ENCODE measurements at regions not wholly inside any gene's neighbourhood (a gene's known extent, or its start where the extent isn't known, plus 50 kb on each side); places are given as distances from the start of the nearest gene placed in this dataset.

DNA sequence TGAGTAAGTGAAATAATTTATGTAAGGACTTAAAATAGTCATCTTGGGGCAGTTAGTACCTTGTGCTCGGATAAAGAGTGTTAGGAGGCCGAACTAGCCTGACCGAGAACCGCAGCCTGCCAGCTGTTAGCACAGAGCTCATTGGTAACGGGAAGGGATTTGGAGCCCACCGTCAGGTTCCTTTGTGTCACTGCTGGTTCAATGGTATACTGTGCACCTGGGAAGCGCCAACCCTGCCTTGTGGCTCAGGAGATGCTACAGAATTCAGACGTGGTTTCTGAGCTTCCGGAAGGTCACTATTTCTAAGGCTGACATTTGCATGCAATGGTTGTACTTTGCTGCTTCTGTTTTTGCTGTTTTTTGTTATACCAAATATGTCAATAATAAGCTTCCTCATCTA lies 403.5 kb downstream of the CADM1 start:
- DNase-seq = no peak
- Mint-ChIP-seq H3K36me3 (no peaks in the 10 kb centered on the region), H3K27me3 (no peaks in the 10 kb centered on the region), H3K4me1 (no peaks in the 10 kb centered on the region), H3K4me3 (no peak overlapping the region), H3K9me3 (no peaks in the 10 kb centered on the region), H3K27ac (no peak overlapping the region)
- CTCF ChIA-PET = no interaction called here

DNA sequence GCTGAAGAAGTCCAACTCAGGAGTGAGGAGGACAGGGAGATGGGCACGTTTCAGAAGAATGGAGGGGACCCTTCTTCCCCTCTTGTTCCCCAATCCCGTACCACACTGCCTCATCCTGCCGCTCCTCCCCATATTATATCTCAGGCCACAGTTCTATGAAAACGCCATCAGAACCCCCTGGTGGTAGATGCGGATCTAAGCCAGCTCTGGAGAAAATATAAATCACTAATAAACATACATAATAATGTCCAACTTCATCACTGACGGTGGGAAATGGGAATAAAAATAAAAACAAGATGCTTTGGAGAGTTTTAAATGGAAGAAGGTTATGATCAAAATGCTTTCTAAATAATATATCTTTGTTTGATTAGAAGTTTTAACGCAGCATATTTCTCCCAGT lies 400.3 kb downstream of the CADM1 start:
- H3K4me1 Mint-ChIP-seq = no peaks in the 10 kb centered on the region
- H3K27me3 Mint-ChIP-seq = no peaks in the 10 kb centered on the region
- H3K27ac Mint-ChIP-seq = no peak overlapping the region
- no peak for DNase-seq
- CTCF ChIA-PET = no interaction called here
- H3K9me3 Mint-ChIP-seq = no peaks in the 10 kb centered on the region
- no peaks in the 10 kb centered on the region for H3K36me3 Mint-ChIP-seq
- no peak overlapping the region for H3K4me3 Mint-ChIP-seq

DNA sequence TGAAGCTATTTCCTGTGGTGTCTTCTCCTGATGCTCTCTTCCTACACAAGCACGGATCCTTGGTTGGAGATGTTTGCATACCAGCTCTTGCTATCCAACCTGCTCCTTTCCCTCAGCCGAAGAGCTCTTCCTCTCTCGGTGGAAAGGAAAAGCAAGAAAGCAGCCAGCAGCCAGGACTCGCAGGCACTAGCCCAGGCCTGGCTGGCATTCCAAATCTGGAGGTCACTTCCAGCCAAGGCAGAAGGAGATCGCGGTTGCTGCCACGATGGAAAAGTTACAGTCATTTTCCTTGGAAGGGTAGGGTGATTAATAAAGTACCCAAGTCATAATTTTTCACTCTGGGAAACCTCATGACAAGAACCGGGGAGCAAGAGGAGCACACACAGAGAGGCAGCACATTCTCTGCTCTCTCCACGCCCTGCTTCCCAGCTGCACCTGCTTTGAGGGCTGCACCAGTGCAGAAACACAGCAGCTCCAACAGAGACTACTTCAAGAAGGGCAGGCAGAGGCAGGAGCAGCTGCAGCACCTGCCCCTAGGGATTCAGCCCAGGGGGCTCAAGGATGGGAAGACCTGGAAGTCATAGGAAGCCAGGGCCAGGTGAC lies 399.3 kb downstream of the CADM1 start:
- CTCF ChIA-PET = no interaction called here
- Mint-ChIP-seq H3K9me3 (no peaks in the 10 kb centered on the region), H3K4me1 (no peaks in the 10 kb centered on the region), H3K27ac (no peak overlapping the region), H3K27me3 (no peaks in the 10 kb centered on the region), H3K4me3 (no peak overlapping the region), H3K36me3 (no peaks in the 10 kb centered on the region)
- DNase-seq = no peak

DNA sequence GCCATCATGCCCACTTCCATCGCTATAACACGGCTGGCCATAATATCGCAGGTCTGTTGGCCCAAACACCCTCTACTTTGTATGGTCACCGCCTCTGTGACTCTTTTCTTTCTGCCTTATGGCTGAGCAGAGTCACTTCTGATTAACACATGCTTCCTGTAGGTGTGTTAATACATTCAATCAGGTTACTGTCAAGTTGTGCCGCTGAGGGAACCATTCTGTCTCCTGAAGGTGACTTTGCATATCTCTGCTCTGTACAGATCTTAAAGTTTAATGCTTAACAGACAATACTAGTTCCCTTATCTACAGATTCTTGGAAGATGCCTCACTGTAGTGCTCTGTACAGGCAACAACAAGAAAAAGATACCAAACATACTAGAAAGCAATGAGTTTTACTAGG lies 393.1 kb downstream of the CADM1 start:
- Mint-ChIP-seq H3K36me3 (no peaks in the 10 kb centered on the region), H3K27me3 (peaks cover 3% of the 10 kb centered on the region), H3K9me3 (no peaks in the 10 kb centered on the region), H3K27ac (no peak overlapping the region), H3K4me1 (no peaks in the 10 kb centered on the region), H3K4me3 (no peak overlapping the region)
- CTCF ChIA-PET = no interaction called here
- no peak for DNase-seq

DNA sequence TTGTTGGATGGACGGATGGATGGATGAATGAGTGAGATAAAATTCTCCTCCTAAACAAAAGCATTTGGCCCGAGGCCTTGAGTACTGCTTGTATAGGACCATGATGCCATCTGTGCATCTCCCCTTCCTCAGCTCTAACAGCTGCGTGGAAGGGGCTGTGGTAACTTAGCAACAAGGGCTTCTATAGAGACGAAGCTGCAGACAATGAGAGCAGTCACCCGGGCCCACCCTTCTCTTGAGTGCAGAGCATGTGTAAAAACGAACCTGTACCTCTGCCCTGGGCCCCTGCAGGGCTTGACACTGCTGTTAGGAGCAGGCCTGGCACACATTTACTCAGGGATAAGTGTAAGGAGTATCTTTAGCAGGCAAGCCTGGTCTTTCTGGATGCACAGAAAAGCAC lies 391.5 kb downstream of the CADM1 start:
- no peaks in the 10 kb centered on the region for H3K4me1 Mint-ChIP-seq
- no peaks in the 10 kb centered on the region for H3K9me3 Mint-ChIP-seq
- H3K27ac Mint-ChIP-seq = no peak overlapping the region
- CTCF ChIA-PET = no interaction called here
- H3K4me3 Mint-ChIP-seq = no peak overlapping the region
- H3K27me3 Mint-ChIP-seq = peaks cover 3% of the 10 kb centered on the region
- no peaks in the 10 kb centered on the region for H3K36me3 Mint-ChIP-seq
- no peak for DNase-seq

DNA sequence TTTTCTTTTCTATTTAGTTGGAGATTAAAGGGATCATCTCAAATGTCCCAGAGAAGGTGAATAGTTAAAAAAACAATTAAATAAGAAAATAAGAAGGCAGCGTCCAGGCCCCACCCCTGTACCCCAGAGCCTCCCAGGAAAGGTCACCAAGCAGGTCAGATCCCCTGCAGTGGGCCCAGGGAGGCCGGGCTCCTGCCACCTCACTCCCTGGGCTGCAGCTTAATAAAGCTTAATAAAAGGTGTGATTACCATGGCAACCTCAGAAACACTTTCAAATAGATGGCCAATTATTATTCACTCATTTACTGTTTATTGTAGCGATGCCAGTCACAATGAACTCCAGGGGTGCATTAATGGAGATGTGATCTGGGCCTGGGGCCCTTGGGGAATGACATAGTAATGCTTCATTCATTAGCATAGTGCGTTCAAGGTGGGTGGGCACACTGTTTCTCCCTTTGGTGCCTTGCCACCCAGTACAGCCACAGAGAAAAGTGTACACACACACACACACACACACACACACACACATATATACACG lies 386.2 kb downstream of the CADM1 start:
- no peaks in the 10 kb centered on the region for H3K4me1 Mint-ChIP-seq
- peaks cover 3% of the 10 kb centered on the region for H3K27me3 Mint-ChIP-seq
- no peaks in the 10 kb centered on the region for H3K36me3 Mint-ChIP-seq
- no peak overlapping the region for H3K4me3 Mint-ChIP-seq
- DNase-seq = no peak
- H3K9me3 Mint-ChIP-seq = no peaks in the 10 kb centered on the region
- CTCF ChIA-PET = no interaction called here
- no peak overlapping the region for H3K27ac Mint-ChIP-seq

DNA sequence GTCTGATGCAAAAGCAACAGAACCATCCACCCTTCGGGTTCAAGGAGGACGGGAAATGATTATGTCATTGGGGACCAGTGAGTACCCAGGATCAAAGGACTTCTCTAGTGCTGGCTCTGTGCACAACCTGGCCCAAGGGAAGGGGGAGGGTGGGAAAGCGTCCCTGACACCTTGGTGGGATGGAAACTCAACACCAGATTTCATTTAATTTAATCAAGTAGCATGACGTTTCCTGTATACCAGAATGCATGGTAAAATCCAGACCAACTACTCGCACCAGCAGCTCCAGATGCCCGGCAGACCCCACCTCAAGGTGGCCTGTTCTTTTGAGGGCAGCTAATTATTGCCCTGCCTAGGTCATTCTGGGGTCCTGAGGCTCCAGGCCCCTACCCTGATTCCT lies 385.1 kb downstream of the CADM1 start:
- Mint-ChIP-seq H3K27me3 (no peaks in the 10 kb centered on the region), H3K4me3 (no peak overlapping the region), H3K27ac (no peak overlapping the region), H3K9me3 (no peaks in the 10 kb centered on the region), H3K36me3 (no peaks in the 10 kb centered on the region), H3K4me1 (no peaks in the 10 kb centered on the region)
- DNase-seq = no peak
- CTCF ChIA-PET = no interaction called here

Measured in activated naive CD4-positive, alpha-beta T cell treated with anti-CD3 and anti-CD28 coated beads, Interleukin-2, amount 10 ng/mL, durations not matched to agents 7 days and 5 days (primary cell).